ENCODE measurements at regions not wholly inside any gene's neighbourhood (a gene's known extent, or its start where the extent isn't known, plus 50 kb on each side); places are given as distances from the start of the nearest gene placed in this dataset.

- Histone ChIP-seq H3K36me3 (ENCODE audit: control insufficient read depth in 2 of 4, insufficient read depth in 4 of 4, low read length in 3 of 4) (no peaks in the 10 kb centered on the region), H3K4ac (replicated peaks; ENCODE audit: insufficient read length, low read depth, low read length) (no peak overlapping the region), H3K9ac (replicated peaks in 1 of 4; ENCODE audit: extremely low read depth in 1 of 4, low read depth in 3 of 4, low read length in 3 of 4) (no peak overlapping the region), H2BK5ac (ENCODE audit: low read depth, low read length) (no peak overlapping the region), H3K23ac (ENCODE audit: insufficient read length) (no peak overlapping the region), H3K4me3 (ENCODE audit: extremely low read depth in 1 of 4, insufficient read depth in 2 of 4, low read depth in 3 of 4, low read length in 4 of 4) (no peak overlapping the region), H2BK20ac (ENCODE audit: low read length) (no peak overlapping the region), H3K79me1 (ENCODE audit: low read depth, low read length) (no peaks in the 10 kb centered on the region), H2AFZ (ENCODE audit: low read length) (no peak overlapping the region), H3K79me2 (ENCODE audit: control insufficient read depth in 1 of 2, insufficient read depth in 2 of 2, low read length in 2 of 2) (no peaks in the 10 kb centered on the region), H3K56ac (replicated peaks; ENCODE audit: insufficient read length, low read depth, low read length) (no peak overlapping the region), H3K23me2 (ENCODE audit: low read depth, low read length) (no peaks in the 10 kb centered on the region), H3K4me1 (replicated peaks in 1 of 4; ENCODE audit: control insufficient read depth in 3 of 4, insufficient read depth in 4 of 4, low read length in 3 of 4) (no peaks in the 10 kb centered on the region), H4K5ac (ENCODE audit: insufficient read length, low read depth, low read length) (no peak overlapping the region), H3K9me3 (ENCODE audit: insufficient read depth in 2 of 2, low read depth in 1 of 2, low read length in 1 of 2) (no peaks in the 10 kb centered on the region), H3K4me2 (ENCODE audit: insufficient read depth in 1 of 2, low read depth in 2 of 2, low read length in 2 of 2) (no peak overlapping the region), H3K27me3 (replicated peaks in 1 of 4; ENCODE audit: control insufficient read depth in 3 of 4, extremely low read depth in 1 of 4, insufficient read depth in 3 of 4, low read length in 3 of 4) (no peaks in the 10 kb centered on the region), H3K27ac (ENCODE audit: low read depth, low read length) (no peak overlapping the region), H4K8ac (ENCODE audit: extremely low read depth, insufficient read depth, low read length) (no peak overlapping the region), H3K14ac (ENCODE audit: insufficient read length) (no peak overlapping the region), H2BK15ac (ENCODE audit: low read length) (no peak overlapping the region), H3K18ac (ENCODE audit: extremely low read depth, low read length) (no peak overlapping the region), H2AK5ac (ENCODE audit: low read depth, low read length) (no peak overlapping the region), H2BK120ac (replicated peaks; ENCODE audit: low read depth, low read length) (no peak overlapping the region), H4K91ac (replicated peaks; ENCODE audit: insufficient read length, low read length) (no peak overlapping the region), H4K20me1 (replicated peaks in 1 of 2; ENCODE audit: control insufficient read depth in 1 of 2, insufficient read depth in 2 of 2, low read length in 2 of 2) (no peaks in the 10 kb centered on the region), H2BK12ac (ENCODE audit: low read depth, low read length) (no peak overlapping the region)
- POLR2A ChIA-PET (ENCODE audit: partially characterized antibody): no interaction called here
- FAIRE-seq: no peak
- no peak for DNase-seq (ENCODE audit: low read depth in 1 of 2, low spot score in 2 of 2)
- CTCF ChIA-PET (ENCODE audit: partially characterized antibody): interaction anchor here (1.4 to 2.5 kb wide), 2 partner anchors 8 to 9 kb away, joined by 4 to 9 read pairs; no protein-coding TSS in a partner anchor
- 93% methylated on average over 7 of the region's 7 CpGs; no CpG with 5 or more reads in 1 of the 2 experiments for WGBS, 2 experiments (ENCODE audit: extremely low coverage in 1 of 2, insufficient coverage in 1 of 2, insufficient read length in 1 of 2, insufficient replicate concordance in 2 of 2, low coverage in 1 of 2, low lambda C conversion rate in 2 of 2, missing lambda C conversion rate in 1 of 2)
- TF ChIP-seq SIRT6 (IDR thresholded peaks at IDR 0.05; ENCODE audit: low read length): no peak
- TF ChIP-seq CHD1 (IDR thresholded peaks at IDR 0.05; ENCODE audit: low read depth, low read length): no peak
- TF ChIP-seq TAF1 (IDR thresholded peaks at IDR 0.05; ENCODE audit: low read depth, low read length): no peak
- TF ChIP-seq SP1 (IDR thresholded peaks at IDR 0.05; ENCODE audit: low read depth, low read length): no peak
- no peak for TF ChIP-seq MAFK (IDR thresholded peaks at IDR 0.05; ENCODE audit: low read depth, low read length)
- no peak for TF ChIP-seq PHF8 (conservative IDR thresholded peaks at IDR 0.05; ENCODE audit: low read depth, low read length)
- TF ChIP-seq POU5F1 (IDR thresholded peaks at IDR 0.05; ENCODE audit: low read depth, low read length): no peak
- TF ChIP-seq HDAC6 (IDR thresholded peaks at IDR 0.05; ENCODE audit: low read depth, low read length): no peak
- TF ChIP-seq CEBPB (IDR thresholded peaks at IDR 0.05; ENCODE audit: low read depth, low read length): no peak
- TF ChIP-seq SIN3A (conservative IDR thresholded peaks at IDR 0.05 in 1 of 2, IDR thresholded peaks at IDR 0.05 in 1 of 2; ENCODE audit: low read depth in 1 of 2, low read length in 2 of 2): no peak
- no peak for TF ChIP-seq ATF3 (IDR thresholded peaks at IDR 0.05; ENCODE audit: insufficient read depth, low read depth, low read length)
- no peak for TF ChIP-seq GABPA (IDR thresholded peaks at IDR 0.05; ENCODE audit: borderline replicate concordance, insufficient read depth, low read length)
- no peak for TF ChIP-seq GTF2F1 (IDR thresholded peaks at IDR 0.05; ENCODE audit: borderline replicate concordance, low read depth, low read length)
- TF ChIP-seq TBP (IDR thresholded peaks at IDR 0.05; ENCODE audit: low read depth, low read length): no peak
- TF ChIP-seq CTBP2 (IDR thresholded peaks at IDR 0.05; ENCODE audit: borderline replicate concordance, insufficient read depth, insufficient read length, low read length): no peak
These were observed 302.9 kb downstream of the ZNF536 start for GRCh38 chr19:30675086-30675485.
